Testis (tissue), 2 donors: ENCODE measurements at regions not wholly inside any gene's neighbourhood (a gene's known extent, or its start where the extent isn't known, plus 50 kb on each side); places are given as distances from the start of the nearest gene placed in this dataset.

Source experiments
- DNase-seq: peaks from one replicate; pipeline ENCODE4 v3.0.0-alpha.2; 2019
- H3K27ac ChIP-seq, 2 donors: fragments of 200-600 bp; sonication (generic); one replicate each; pipeline ENCODE4 v1.5.1; 2019
- H3K27me3 ChIP-seq: fragments of 200-600 bp; sonication (generic); one replicate; pipeline ENCODE4 v1.5.1; 2019
- H3K36me3 ChIP-seq: fragments of 200-600 bp; sonication (generic); one replicate; pipeline ENCODE4 v1.5.1; 2017; ENCODE audit warnings: low read depth; ENCODE audit errors: missing control alignments
- H3K4me1 ChIP-seq: fragments of 200-600 bp; sonication (generic); one replicate; pipeline ENCODE4 v1.5.1; 2019
- H3K4me3 ChIP-seq, 2 donors: fragments of 200-600 bp; sonication (generic); one replicate each; pipeline ENCODE4 v1.5.1; 2017 to 2019
- H3K9me3 ChIP-seq: fragments of 200-600 bp; sonication (generic); one replicate; pipeline ENCODE4 v1.5.1; 2017
- CTCF ChIP-seq, 3 experiments: fragments of 450-650 bp in 2 of 3; fragments of 200-600 bp in 1 of 3; sonication (generic) in 1 of 3; IDR thresholded peaks; one replicate each; pipeline ENCODE4 v1.5.1; 2016 to 2019; ENCODE audit warnings: antibody characterized with exemption in 3 of 3, mild to moderate bottlenecking in 2 of 3, moderate library complexity in 1 of 3
- POLR2A ChIP-seq: fragments of 450-650 bp; IDR thresholded peaks from one replicate; pipeline ENCODE4 v1.6.1; 2017; ENCODE audit warnings: antibody characterized with exemption, mild to moderate bottlenecking, moderate library complexity
- WGBS, 2 donors: methylation state at CpG; one replicate each; pipeline ENCODE4 v1.1.5; 2018; 5-methylcytosine and 5-hydroxymethylcytosine counted together
- intact Hi-C: fragments of 100-400 bp; cut with DNase I; formaldehyde crosslinking; loops from one replicate; pipeline ENCODE4 v1.15.1; 2023; ENCODE audit warnings: low total_unique reads

- no peaks in the 10 kb centered on the region for H3K36me3 ChIP-seq
- intact Hi-C loops, result no loop called here
- H3K27ac ChIP-seq, result no peak overlapping the region
- TF ChIP-seq CTCF (IDR thresholded peaks at IDR 0.05), result no peak
- no peak for TF ChIP-seq POLR2A
- H3K4me3 ChIP-seq, result no peak overlapping the region
- DNase-seq, result no peak
- no peaks in the 10 kb centered on the region for H3K9me3 ChIP-seq
- H3K4me1 ChIP-seq, result no peaks in the 10 kb centered on the region
- H3K27me3 ChIP-seq, result no peaks in the 10 kb centered on the region
Measured at GRCh38 chr12:114911196-114911595, 227.2 kb upstream of the TBX3 start.

GRCh38 chr12:114904254-114905003, 220.5 kb upstream of the TBX3 start:
- TF ChIP-seq CTCF (IDR thresholded peaks at IDR 0.05) (no peak), POLR2A (no peak)
- no peak for DNase-seq
- intact Hi-C loops, result no loop called here
- Histone ChIP-seq H3K36me3 (no peaks in the 10 kb centered on the region), H3K27me3 (no peaks in the 10 kb centered on the region), H3K4me1 (no peaks in the 10 kb centered on the region), H3K4me3 (no peak overlapping the region), H3K9me3 (no peaks in the 10 kb centered on the region), H3K27ac (no peak overlapping the region)
- 73 to 82% methylated on average over 7 of the region's 7 CpGs for WGBS, 2 donors

GRCh38 chr12:114903083-114903691, 219.2 kb upstream of the TBX3 start:
- intact Hi-C loops, result no loop called here
- no peak for TF ChIP-seq POLR2A
- Histone ChIP-seq H3K36me3 (no peaks in the 10 kb centered on the region), H3K27ac (no peak overlapping the region), H3K27me3 (no peaks in the 10 kb centered on the region), H3K9me3 (no peaks in the 10 kb centered on the region), H3K4me1 (no peaks in the 10 kb centered on the region), H3K4me3 (no peak overlapping the region)
- no peak for DNase-seq
- 45 to 53% methylated on average over 12 of the region's 12 CpGs for WGBS, 2 donors

- Histone ChIP-seq H3K4me3 (no peak overlapping the region), H3K36me3 (no peaks in the 10 kb centered on the region), H3K9me3 (no peaks in the 10 kb centered on the region), H3K4me1 (no peaks in the 10 kb centered on the region), H3K27me3 (no peaks in the 10 kb centered on the region), H3K27ac (no peak overlapping the region)
- WGBS, 2 donors, result 71 to 84% methylated on average over 5 of the region's 5 CpGs
- intact Hi-C loops, result no loop called here
- DNase-seq, result no peak
- TF ChIP-seq CTCF (IDR thresholded peaks at IDR 0.05), result no peak
Measured at GRCh38 chr12:114902665-114903064, 218.7 kb upstream of the TBX3 start.

- intact Hi-C loops, result no loop called here
- WGBS, 2 donors, result 79 to 87% methylated on average over 4 of the region's 4 CpGs
Measured at GRCh38 chr12:114901316-114901715, 217.3 kb upstream of the TBX3 start.

More at GRCh38 chr12:114901316-114901715, 217.3 kb upstream of the TBX3 start:
- H3K9me3 ChIP-seq, result no peaks in the 10 kb centered on the region
- H3K27ac ChIP-seq, result no peak overlapping the region
- no peak overlapping the region for H3K4me3 ChIP-seq
- no peaks in the 10 kb centered on the region for H3K36me3 ChIP-seq
- H3K4me1 ChIP-seq, result no peaks in the 10 kb centered on the region
- no peak for DNase-seq
- H3K27me3 ChIP-seq, result no peaks in the 10 kb centered on the region
- TF ChIP-seq CTCF (IDR thresholded peaks at IDR 0.05) (no peak), POLR2A (no peak)
